ENCODE measurements at regions not wholly inside any gene's neighbourhood (a gene's known extent, or its start where the extent isn't known, plus 50 kb on each side); places are given as distances from the start of the nearest gene placed in this dataset.
"Not testable (repeated sequence)": the region's sequence is repeated elsewhere in the genome, so short reads cannot be mapped to it uniquely, and the experiment has no call there.

DNA sequence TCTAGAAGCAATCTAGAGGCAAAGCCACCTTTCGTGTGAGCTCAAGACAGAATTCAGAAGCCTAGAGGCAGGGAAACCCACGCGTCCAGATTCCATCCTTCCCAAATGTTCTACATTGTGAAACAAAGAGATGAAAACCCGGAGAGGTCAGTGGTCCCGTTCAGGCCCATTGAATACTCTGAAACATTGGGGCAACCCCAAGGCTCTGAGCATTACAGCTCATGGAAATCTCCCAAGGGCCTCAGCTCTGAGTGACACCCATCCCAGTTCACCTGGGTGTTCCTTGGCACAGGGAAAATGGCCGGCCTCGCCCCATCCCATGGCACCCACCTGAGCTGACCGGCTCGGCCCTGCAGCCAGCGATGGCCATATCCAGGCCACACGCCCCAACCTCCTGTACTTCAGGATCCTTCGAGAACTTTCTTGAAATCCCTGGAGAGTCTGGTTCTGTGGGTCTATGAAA lies 128.6 kb upstream of the FGF3 start:
- no peak for DNase-seq (ENCODE audit: low read depth)

DNA sequence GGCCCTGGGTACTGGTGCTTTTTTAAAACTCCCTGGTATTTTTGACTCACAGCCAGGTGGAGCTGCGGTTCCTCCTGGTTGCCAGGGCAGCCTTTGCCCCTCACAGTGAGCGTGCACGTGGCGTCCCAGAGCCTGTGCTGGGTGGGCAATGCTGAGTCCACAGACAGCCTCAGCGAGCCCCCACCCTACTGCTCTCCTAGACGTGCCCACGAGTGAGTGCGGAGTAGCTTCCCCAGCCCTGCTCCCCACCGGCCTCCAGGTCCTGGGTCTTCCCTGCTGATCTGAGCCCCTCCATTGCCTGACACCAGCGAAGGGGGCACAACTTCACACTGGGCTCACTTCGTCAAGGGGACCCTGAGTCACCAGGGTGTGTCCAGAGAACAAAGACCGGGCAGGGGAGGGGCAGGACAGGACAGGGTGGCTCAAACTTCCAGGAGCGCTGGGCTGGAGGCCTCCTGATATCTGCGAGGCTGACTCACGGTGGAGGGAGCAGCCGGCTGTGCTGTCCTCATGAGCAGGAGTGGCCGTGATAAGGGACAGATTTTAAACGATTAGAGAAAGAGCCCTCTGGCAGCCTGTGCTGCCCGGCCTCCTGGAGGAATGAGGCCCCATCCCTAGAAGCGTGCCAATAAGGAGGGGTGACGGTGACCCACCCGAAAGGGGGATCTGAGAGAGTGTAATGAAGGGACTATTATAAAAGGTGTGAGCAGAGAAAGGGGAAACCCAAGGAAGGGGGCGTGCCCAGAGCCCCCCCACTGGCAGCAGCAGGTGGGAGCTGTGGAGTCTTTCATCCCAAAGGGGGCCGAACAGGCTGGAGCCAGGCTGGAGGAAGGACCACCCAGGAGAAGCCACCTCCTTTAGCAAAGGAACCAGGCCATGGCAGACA lies 129.3 kb upstream of the FGF3 start:
- peak; percentile 6 for DNase-seq (ENCODE audit: low read depth)

DNA sequence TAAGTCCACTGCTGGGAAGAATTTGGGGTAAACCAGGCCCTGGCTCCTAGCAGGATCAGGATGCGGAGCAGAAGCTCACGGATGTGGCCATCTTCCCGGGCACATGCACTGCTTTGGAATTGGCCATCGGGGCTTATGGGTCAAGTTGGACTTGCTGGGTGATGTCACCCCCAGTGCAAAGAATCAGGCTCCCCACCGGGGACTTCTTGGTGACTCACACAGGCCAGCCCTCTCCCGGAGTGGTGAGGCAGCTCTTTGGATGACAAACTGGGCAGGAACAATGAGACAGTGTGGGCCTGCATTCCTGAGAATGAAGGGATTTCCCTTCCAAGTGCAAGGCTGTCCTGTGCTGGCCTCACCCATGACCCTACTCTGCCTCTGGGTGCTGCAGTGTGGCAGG lies 128.8 kb upstream of the ANO1 start:
- DNase-seq (ENCODE audit: low read depth): peak; percentile 22

DNA sequence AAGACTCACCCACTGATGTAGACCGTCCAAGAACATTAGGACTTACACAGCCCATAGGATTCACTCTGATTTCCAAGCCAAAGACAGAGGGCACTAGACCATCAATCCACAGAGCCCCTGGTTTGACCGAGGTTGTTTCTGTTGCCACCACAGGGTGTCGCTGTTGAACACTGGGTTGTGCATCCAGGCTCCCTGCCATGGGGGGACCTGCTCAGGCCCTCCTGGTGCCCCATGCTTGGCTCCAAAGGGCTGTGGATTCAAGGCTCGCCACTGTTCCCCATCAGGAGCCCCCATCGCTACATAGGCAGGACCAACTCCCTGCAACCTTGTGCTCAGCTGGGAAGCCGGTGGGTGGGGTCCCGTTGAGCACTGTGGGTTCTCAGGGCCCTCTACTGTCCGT lies 128.0 kb upstream of the ANO1 start:
- DNase-seq (ENCODE audit: low read depth): no peak

DNA sequence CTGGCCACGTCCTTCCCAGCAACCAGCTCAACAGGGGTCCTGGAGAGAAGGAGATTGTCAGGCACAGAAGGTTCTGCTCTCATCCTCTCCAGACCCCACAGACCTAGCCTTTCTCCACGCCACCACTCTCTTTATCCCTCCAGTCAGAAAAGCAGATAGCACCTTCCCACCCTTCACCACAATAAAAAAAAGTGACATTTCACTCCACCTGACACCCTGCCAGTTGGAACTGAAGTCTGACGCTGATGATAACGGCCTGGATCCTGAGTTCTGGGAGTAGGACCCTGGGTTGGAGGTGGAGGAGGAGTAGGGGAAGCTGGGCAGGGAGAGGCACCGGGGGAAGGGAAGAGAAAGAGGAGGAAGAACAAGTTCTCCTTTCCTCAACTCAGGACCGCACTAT lies 127.5 kb upstream of the ANO1 start:
- DNase-seq (ENCODE audit: low read depth): no peak

DNA sequence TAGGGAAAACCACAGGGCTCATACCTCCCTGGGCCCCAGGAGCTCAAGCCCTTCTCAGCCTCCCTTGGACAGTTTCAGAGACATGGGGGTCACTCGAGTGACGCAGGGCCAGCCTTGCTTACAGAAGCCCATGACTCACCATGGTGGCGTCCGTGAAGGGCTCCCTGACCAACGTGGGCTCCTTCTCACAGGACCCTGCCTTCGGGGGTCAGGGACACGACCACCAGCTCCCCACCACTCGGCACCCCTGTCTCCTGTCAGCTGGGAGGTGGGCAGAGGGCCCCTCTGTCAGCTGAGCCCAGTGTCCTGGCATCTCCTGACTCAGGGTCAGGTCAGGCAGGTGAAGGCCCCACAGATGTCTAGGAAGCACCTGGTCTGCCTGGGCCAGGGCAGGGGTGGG lies 126.3 kb upstream of the ANO1 start:
- DNase-seq (ENCODE audit: low read depth): no peak

DNA sequence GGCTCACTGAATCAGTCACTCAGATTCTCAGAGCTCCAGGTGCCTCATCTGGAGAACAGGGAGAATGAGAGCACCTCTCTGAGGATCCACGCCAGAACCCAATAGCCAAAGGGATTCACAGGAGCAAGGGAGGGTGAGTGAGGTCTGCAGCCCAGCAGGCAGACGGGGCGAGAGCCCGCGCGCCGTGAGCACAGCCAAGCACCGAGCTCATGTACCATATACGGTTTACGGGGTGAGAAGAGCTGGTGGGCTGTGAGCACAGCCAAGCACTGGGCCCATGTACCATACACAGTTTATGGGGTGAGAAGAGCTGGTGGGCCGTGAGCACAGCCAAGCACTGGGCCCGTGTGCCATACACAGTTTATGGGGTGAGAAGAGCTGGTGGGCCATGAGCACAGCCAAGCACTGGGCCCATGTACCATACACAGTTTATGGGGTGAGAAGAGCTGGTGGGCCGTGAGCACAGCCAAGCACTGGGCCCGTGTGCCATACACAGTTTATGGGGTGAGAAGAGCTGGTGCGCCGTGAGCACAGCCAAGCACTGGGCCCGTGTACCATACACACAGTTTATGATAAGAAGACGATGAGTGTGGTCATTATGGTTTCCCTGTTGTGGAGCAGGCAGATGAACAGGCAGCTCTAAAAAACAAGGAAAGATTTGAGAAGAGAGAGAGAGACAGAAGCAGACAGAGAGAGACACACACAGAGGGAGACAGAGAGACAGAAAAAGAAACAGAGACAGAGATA lies 125.7 kb upstream of the ANO1 start:
- not testable (repeated sequence) for DNase-seq (ENCODE audit: low read depth)

DNA sequence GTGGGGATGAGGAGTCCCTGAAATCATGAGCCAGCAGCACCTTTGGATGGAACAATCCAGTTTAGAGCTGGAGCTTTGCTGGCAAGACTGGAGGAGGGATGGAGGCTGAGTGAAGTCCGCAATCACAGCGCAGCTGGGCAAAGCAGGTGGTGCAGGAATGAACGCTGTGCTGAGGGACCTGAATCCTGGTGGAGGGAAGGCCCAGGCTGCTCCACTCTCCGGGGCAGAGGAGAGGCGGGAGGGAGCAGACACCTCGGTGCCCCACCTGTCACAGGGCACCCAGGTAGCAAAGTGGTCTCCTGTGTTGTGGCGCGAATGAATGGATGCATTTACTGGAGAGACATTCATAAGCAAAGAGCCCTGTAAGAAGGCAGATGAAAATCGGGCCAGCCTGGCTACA lies 124.8 kb upstream of the ANO1 start:
- DNase-seq (ENCODE audit: low read depth): no peak

DNA sequence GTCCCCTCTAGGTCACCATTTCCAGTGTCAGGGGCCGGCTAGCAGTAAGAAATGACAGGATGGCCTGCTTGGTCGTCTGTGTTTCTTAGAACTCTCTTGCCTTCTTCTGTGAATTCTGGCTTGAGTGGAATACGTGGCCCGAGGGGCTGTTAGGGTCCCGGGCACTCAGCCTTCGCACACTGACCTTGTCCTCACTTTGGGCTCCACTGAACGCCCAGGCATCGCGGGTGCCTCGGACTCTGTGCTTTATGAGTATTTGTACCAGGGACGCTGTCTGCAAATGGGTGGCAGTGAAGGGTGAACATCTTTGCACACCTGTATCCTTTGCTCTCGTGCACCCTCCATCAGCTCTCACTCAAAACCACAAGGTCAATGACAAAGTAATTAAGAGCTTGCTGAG lies 123.4 kb upstream of the ANO1 start:
- DNase-seq (ENCODE audit: low read depth): no peak

DNA sequence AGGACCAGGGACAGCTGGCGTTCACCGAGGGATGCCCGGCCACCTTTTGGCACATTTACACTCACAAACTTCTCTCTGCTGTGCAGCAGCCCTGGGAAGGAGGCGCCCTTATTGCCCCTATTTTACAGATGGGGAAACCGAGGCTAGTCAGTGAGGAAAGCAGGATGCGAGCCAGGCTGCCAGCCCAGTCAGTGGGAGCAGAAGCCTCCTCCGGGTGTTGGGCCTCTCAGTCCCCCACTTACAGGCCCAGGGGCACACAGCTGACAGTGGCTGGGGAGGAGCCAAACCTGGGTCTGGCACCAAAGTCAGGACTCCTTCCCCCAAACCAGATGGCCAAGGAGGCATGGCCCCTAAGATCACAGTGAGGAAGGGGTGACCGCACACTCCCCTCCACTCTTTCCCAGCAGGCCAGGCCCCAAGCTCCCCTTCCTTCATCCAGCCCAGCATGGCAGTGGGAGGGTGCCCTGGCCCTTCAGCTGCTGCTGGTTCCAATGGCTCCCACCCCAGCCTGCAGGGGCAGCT lies 121.4 kb upstream of the ANO1 start:
- DNase-seq (ENCODE audit: low read depth): no peak

DNA sequence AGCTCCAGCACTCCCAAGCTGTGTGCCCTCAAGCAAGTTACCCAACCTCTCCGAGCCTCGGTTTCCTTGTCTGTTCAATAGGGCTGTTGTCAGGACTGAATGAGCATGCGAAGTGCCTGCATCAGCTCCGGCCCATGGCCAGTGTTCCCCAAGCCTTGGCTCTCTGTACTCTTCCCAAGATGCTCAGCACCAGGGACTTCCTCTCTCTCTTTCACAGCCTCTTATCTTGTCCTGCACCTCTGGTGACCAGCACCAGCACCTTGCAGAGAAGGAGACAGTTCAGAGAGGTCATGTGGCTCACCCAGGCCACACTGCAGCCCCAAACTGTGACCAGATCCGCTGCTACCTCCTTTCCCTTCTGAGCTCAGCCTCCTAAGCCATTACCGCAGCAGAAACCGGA lies 120.3 kb upstream of the ANO1 start:
- no peak for DNase-seq (ENCODE audit: low read depth)

DNA sequence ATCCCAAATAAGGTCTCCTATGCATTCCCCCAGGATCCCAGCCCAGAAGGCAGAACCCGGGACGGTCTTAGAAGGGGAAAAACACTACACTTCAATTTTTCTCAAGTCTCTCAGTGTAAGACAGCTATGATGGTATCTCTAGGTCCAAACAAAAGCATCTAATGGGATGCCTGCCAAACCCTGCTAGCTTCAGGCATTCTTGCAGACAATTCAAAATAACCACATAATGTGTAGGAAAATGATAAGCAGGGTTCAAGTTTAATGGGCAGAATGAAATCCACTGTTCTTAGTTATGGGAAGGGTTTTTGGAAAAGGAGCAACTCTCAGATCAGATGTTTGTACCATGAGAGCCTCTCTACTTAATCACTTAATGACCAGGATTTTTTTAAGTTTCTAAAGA lies 119.8 kb upstream of the ANO1 start:
- no peak for DNase-seq (ENCODE audit: low read depth)

DNA sequence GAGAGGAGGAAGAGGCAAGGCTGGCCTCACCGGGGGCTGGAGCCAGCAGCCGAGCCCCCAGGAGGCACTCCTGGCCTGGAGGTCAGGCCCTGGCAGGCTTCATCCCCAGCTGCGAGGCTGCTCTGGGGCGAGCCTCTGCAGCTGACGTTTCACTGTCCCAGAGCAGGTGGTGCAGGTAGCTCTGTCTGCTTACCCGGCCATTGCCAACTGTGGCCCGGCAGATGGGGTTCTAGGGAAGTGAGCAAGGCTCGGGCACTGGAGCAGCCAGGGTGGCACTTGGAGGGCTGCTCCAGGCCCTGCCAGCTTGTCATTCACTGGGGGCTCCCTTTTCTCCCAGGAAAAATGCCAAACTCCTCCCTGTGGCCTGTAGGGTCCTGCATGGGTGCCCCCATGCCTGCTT lies 118.7 kb upstream of the ANO1 start:
- DNase-seq (ENCODE audit: low read depth): no peak

DNA sequence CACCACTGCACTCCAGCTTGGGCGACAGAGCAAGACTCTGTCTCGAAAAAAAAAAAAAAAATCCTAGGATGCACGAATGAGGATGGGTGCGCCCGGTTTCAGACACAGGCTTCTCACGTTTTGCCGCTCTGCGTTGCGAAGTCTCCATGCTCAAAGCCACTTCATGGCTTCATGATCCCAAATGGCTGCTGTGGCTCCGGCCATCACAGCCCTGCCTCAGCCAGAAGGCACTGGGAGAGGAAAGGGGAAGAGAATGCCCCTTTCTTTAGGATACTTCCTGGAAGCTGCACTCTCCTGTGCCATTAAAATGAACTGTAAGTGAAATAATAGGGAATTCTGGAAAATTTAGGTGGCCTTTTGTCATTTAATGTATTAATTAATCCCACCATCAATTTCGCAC lies 116.4 kb upstream of the ANO1 start:
- no peak for DNase-seq (ENCODE audit: low read depth)

DNA sequence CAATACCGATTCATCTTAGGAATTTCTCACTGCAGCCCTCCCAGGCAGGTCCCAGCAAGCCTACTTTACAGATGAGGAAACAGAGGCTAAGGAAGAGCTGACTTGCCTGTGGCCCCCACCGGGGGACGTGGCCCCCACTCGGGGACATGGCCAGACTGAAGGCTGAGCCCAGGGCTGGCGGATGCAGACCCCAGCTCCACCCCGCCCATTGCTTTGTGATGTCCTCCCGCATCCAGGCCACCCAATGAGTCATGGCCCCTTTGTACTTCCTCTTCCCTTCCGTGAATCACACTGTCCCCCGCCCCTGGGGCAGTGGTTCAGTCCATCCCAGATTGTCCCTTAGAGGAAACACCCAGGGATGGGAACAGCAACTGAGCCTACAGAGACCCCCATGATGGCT lies 116.0 kb upstream of the ANO1 start:
- DNase-seq (ENCODE audit: low read depth): no peak

DNA sequence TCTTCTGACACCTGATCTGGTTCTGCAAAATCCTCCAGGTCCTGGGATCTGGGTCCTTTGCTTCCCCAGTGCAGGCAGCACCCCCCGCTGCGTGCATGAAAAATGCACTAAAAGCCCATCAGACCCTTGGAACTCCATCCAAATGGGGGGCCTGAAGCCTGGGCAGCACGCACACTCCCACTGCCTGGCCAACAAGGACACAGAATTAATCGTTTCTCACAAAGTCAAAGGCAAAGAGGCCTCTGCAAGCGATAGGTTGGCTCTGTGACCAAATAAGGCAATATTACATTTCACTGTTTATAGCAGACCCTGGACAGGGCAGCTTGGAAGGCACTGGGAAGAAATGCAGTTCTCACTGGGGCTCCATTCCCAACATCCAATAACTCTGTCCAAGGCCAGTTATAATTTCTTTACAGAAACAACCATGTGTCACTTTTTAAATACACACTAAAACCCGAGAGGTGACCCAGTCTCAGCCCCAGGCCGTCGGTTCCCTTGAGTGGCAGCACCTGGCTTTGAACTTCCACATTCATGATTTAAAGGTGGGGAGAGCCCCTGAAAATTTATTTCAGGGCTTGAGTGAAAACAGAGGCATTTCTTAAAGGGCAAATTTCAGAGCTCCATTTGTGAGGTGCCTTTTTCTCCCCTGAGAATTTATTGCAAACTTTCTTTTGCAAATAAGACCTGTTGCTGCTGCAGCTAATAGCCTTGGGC lies 114.4 kb upstream of the ANO1 start:
- no peak for DNase-seq (ENCODE audit: low read depth)

DNA sequence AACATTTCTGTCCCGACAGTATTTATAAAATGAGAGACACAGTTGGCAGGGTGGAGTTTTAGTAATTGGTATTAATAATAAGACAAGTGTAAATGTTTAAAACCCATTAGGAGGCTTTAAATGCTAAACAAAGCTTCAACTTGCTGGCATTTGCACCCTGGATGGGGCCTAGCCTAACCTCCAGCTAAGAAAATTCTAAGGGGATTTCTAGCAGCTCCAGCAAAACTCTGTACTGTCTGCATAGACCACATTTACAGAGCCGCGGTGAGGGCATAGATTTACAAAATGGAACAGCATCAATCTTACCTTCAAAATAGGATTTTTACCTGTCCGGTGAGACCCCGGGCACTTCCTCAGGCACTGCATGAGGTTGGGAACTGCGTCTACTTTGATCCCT lies 113.9 kb upstream of the ANO1 start:
- no peak for DNase-seq (ENCODE audit: low read depth)

DNA sequence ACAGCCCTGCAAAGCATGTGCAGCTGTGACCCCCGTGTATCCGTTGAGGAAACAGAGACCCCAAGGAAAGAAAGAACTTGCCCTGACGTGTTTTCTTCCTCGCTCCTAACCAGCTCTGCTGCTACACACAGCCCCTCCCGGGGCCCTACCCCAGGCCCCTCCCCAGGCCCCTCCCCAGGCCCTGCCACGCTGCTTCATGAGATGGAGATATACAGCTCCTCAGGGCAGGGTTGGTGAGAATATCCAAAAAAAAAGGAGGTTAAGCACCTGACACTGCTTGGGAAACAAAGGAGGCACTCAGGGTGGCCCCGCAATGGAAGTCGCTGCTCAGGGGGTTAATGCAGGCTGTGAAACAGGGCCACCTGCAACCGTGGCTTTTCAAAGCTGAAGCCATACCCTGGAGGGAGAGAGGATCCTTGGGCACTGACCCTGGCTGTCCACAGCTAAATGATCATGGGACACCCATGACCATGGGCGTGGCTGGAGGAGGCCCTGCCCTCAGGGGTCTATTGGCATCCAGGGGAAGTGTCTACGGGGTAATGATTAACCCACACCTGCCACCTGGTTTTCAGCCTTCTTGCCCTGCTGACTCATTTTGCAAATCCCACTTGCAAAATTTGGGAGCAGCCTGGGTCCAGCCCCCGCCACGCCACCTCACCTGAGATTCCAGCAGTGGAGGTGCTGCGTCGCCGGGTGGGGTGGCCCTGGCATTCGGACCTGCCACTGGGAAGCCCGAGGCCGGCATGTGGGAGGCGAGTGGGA lies 112.1 kb upstream of the ANO1 start:
- DNase-seq (ENCODE audit: low read depth): no peak

DNA sequence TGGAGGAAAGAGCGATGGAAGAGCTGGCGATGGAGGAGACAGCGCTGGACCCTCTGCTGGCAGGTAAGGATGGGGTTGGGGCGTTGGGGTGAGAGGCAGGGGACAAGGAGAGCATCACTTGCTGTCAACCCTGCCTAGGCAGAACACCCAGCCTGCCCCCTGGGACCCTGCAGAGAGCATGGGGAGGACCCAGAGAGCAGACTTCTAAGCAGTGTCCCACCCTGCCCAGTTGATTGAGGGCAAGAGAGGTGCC lies 111.6 kb upstream of the ANO1 start:
- no peak for DNase-seq (ENCODE audit: low read depth)

DNA sequence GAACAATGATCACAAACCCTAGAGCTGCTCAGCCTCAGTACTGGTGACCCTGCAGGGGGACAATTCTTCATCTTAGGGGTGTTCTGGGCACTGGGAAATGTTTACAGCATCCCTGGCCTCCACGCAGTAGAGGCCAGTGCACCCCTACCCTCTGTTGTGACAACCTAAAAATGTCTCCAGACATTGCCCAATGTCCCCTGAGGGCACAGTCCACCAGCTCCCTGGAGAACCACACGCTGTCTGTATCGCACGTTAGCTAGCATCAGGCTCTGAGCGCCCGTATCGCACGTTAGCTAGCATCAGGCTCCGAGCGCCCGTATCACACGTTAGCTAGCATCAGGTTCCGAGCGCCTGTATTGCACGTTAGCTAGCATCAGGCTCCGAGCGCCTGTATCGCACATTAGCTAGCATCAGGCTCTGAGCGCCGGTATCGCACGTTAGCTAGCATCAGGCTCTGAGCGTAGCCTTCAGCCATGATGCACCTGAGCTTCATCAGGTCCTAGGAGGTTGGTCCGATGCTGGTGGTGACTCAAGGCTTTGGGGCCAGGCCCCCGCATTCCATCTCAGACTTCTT lies 111.1 kb upstream of the ANO1 start:
- DNase-seq (ENCODE audit: low read depth): no peak

DNA sequence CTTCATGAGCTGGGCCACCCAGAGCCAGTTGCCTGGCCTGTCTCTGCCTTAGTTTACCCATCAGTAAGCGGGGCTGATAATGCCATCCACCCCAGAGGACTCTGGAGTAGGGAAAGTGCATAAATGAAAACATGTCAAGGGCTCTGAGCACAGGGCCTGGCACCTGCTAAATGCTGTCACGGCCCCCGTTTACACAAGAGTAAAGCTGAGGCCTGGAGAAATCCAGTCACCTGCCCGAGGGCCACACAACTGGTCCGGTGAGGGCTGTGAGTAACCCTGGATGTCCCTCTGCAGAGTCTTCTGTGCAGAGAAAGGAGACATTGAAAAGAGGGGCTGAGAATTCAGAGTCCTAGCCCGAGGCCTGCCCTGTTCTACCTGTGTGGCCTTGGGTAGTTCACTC lies 110.6 kb upstream of the ANO1 start:
- no peak for DNase-seq (ENCODE audit: low read depth)
